ENCODE measurements at regions not wholly inside any gene's neighbourhood (a gene's known extent, or its start where the extent isn't known, plus 50 kb on each side); places are given as distances from the start of the nearest gene placed in this dataset.
A peak's percentile ranks its signal among the peaks of the same experiment; 100 is the strongest.

DNA sequence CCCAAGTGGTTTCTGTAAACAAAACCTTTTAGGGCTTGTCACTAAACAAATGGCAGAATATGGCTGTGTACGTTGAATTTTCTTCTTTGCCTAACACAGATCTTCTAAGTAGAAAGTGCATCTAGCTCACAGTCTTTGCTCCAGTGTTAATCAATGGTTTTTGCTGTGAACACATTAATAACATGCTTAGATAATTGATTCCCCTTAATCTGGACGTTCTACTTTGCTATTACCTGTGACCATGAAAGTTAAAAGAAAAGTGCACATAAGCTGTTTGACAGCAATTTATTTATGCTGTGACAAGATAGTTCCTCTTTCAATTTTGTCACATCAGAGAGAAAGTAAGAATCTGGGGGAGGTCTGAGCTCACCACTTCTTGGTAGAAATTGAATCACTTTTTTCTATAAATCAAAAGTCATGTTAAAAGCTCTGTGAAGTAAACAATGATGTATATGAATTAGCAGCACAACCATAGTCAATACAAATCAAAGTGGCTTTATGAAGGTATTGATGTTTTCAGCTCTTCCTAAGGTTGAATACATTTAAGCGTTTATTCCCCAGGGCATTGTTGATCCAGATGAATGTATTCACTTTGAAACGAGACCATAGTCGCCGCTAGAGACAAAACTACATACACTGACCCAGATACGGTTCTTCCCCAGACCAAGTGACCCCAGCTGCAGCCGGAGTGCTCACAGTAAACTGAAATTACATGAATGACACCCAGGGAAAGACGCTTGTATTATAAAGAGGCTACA lies 174.6 kb upstream of the ZNF608 start:
- Histone ChIP-seq H3K36me3 (ENCODE audit: control insufficient read depth in 2 of 2, insufficient read depth in 2 of 2, low read length in 1 of 2) (no peaks in the 10 kb centered on the region), H3K9me3 (replicated peaks; ENCODE audit: control insufficient read depth, insufficient read depth, low read length) (no peaks in the 10 kb centered on the region), H3K9ac (ENCODE audit: control insufficient read depth, insufficient read depth, low read length) (peak overlapping the region; percentile 59), H2AFZ (ENCODE audit: control insufficient read depth, low read depth, low read length) (peak overlapping the region; percentile 79), H3K4me1 (ENCODE audit: control insufficient read depth, insufficient read depth, low read length) (peaks cover 30% of the 10 kb centered on the region), H3K4me3 (peak overlapping the region; percentile 44; the same call in 1 of the 2 replicates), H3K79me2 (ENCODE audit: control insufficient read depth, insufficient read depth, low read length) (no peaks in the 10 kb centered on the region), H4K20me1 (ENCODE audit: control insufficient read depth, insufficient read depth) (no peaks in the 10 kb centered on the region), H3K27ac (ENCODE audit: control insufficient read depth, insufficient read depth) (peak overlapping the region; percentile 86), H3K27me3 (replicated peaks in 1 of 2; ENCODE audit: control insufficient read depth in 2 of 2, insufficient read depth in 2 of 2, low read length in 1 of 2) (no peaks in the 10 kb centered on the region), H3K4me2 (ENCODE audit: control insufficient read depth, insufficient read depth) (peak overlapping the region; percentile 90)
- intact Hi-C loops (cut with micrococcal nuclease; ENCODE audit: unreplicated experiment), result loop anchor here (1.0 to 10.0 kb wide), 6 partner anchors 12 to 1246 kb away; partner anchors contain the start of gene ZNF608
- ATAC-seq, result peak; percentile 92
- in situ Hi-C loops (cut with MboI), result no loop called here
- ChIA-PET POLR2A (interaction anchor here (0.6 to 3.5 kb wide), 11 partner anchors 10 to 200 kb away, joined by 3 to 48 read pairs (median 8); no protein-coding TSS in a partner anchor), RAD21 (ENCODE audit: unreplicated experiment) (interaction anchor here (0.6 to 5.5 kb wide), 48 partner anchors 10 to 914 kb away, joined by 3 to 190 read pairs (median 4); partner anchors contain the start of gene ZNF608), SMC1A (ENCODE audit: uncharacterized antibody, unreplicated experiment) (interaction anchor here (0.6 to 5.4 kb wide), 55 partner anchors 9 to 491 kb away, joined by 3 to 166 read pairs (median 4); partner anchors contain the start of gene ZNF608), CTCF (interaction anchor here (0.6 to 2.4 kb wide), 19 partner anchors 11 to 977 kb away, joined by 3 to 34 read pairs (median 3); partner anchors contain the start of gene ZNF608)
- peak; percentile 91 for FAIRE-seq
- 2% methylated on average over 9 of the region's 9 CpGs for WGBS (ENCODE audit: insufficient coverage, insufficient replicate concordance, low lambda C conversion rate, missing lambda C conversion rate)
- no peak for DNase-seq (ENCODE audit: low read depth, low spot score)
- no TSS peak for BruUV-seq (replicated peaks)
- TF ChIP-seq RCOR1 (conservative IDR thresholded peaks at IDR 0.05; ENCODE audit: low read depth, low read length), result no peak
- TF ChIP-seq RUNX3 (IDR thresholded peaks at IDR 0.05; ENCODE audit: low read length), result peak; percentile 70
- no peak for TF ChIP-seq HDAC6 (IDR thresholded peaks at IDR 0.05; ENCODE audit: unreplicated experiment)
- no peak for TF ChIP-seq PAX5 (IDR thresholded peaks at IDR 0.05; ENCODE audit: borderline replicate concordance, low read depth, low read length)
- TF ChIP-seq ZNF207 (IDR thresholded peaks at IDR 0.05; ENCODE audit: borderline replicate concordance), result no peak
- no peak for TF ChIP-seq YBX1 (IDR thresholded peaks at IDR 0.05)
- no peak for TF ChIP-seq SMARCA5 (IDR thresholded peaks at IDR 0.05)
- TF ChIP-seq TAF1 (IDR thresholded peaks at IDR 0.05; ENCODE audit: borderline replicate concordance, low read depth, low read length), result no peak
- no peak; the same call in 1 of the 2 replicates for TF ChIP-seq IKZF1 (conservative IDR thresholded peaks at IDR 0.05)
- TF ChIP-seq BMI1 (IDR thresholded peaks at IDR 0.05; ENCODE audit: borderline replicate concordance), result no peak; the same call in 1 of the 2 replicates
- TF ChIP-seq, protein P1, sequence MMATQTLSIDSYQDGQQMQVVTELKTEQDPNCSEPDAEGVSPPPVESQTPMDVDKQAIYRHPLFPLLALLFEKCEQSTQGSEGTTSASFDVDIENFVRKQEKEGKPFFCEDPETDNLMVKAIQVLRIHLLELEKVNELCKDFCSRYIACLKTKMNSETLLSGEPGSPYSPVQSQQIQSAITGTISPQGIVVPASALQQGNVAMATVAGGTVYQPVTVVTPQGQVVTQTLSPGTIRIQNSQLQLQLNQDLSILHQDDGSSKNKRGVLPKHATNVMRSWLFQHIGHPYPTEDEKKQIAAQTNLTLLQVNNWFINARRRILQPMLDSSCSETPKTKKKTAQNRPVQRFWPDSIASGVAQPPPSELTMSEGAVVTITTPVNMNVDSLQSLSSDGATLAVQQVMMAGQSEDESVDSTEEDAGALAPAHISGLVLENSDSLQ (IDR thresholded peaks at IDR 0.05), result peak; percentile 62
- TF ChIP-seq MEF2A (IDR thresholded peaks at IDR 0.05; ENCODE audit: insufficient read depth, low read depth, low read length), result no peak
- no peak for TF ChIP-seq LARP7 (IDR thresholded peaks at IDR 0.05)
- peak; percentile 83 to 85 for TF ChIP-seq EP300 (IDR thresholded peaks at IDR 0.05; ENCODE audit: borderline replicate concordance in 1 of 2, control insufficient read depth in 1 of 2, low read depth in 2 of 2, low read length in 2 of 2)
- TF ChIP-seq RAD51 (IDR thresholded peaks at IDR 0.05), result peak; percentile 31; the same call in 1 of the 2 replicates
- no peak for TF ChIP-seq E4F1 (IDR thresholded peaks at IDR 0.05; ENCODE audit: borderline replicate concordance, partially characterized antibody)
- no peak; the same call in 1 of the 2 replicates for TF ChIP-seq CBFB (IDR thresholded peaks at IDR 0.05; ENCODE audit: low read depth)
- TF ChIP-seq, protein P2, sequence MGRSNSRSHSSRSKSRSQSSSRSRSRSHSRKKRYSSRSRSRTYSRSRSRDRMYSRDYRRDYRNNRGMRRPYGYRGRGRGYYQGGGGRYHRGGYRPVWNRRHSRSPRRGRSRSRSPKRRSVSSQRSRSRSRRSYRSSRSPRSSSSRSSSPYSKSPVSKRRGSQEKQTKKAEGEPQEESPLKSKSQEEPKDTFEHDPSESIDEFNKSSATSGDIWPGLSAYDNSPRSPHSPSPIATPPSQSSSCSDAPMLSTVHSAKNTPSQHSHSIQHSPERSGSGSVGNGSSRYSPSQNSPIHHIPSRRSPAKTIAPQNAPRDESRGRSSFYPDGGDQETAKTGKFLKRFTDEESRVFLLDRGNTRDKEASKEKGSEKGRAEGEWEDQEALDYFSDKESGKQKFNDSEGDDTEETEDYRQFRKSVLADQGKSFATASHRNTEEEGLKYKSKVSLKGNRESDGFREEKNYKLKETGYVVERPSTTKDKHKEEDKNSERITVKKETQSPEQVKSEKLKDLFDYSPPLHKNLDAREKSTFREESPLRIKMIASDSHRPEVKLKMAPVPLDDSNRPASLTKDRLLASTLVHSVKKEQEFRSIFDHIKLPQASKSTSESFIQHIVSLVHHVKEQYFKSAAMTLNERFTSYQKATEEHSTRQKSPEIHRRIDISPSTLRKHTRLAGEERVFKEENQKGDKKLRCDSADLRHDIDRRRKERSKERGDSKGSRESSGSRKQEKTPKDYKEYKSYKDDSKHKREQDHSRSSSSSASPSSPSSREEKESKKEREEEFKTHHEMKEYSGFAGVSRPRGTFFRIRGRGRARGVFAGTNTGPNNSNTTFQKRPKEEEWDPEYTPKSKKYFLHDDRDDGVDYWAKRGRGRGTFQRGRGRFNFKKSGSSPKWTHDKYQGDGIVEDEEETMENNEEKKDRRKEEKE (IDR thresholded peaks at IDR 0.05), result no peak

All from GM12878 (cell line).